Neural crest cell (in vitro differentiated cells): ENCODE measurements at regions not wholly inside any gene's neighbourhood (a gene's known extent, or its start where the extent isn't known, plus 50 kb on each side); places are given as distances from the start of the nearest gene placed in this dataset.

Source experiments
- DNase-seq: peaks from one replicate; pipeline ENCODE4 v3.0.0; 2021; ENCODE audit warnings: low read depth, mixed read lengths, low spot score
- H3K27ac Mint-ChIP-seq: one replicate; pipeline ENCODE4 v1.8.0; 2021; ENCODE audit warnings: mild to moderate bottlenecking, mixed read lengths; ENCODE audit not compliant: unreplicated experiment
- H3K27me3 Mint-ChIP-seq: 2 replicates; pipeline ENCODE4 v1.8.0; 2021; ENCODE audit warnings: low read depth, mild to moderate bottlenecking, mixed read lengths
- H3K36me3 Mint-ChIP-seq: 2 replicates; pipeline ENCODE4 v1.8.0; 2021; ENCODE audit warnings: low read depth, mild to moderate bottlenecking, mixed read lengths
- H3K4me1 Mint-ChIP-seq: 2 replicates; pipeline ENCODE4 v1.8.0; 2021; ENCODE audit warnings: mixed read lengths
- H3K4me3 Mint-ChIP-seq: one replicate; pipeline ENCODE4 v1.8.0; 2021; ENCODE audit warnings: mild to moderate bottlenecking, mixed read lengths
- H3K9me3 Mint-ChIP-seq: 2 replicates; pipeline ENCODE4 v1.8.0; 2021; ENCODE audit warnings: mixed read lengths
- TF ChIP-seq, protein P1 (sequence below): fragments of 200-600 bp; sonication (generic); conservative IDR thresholded peaks from 2 replicates; pipeline ENCODE4 v1.5.0; 2021; ENCODE audit warnings: antibody characterized with exemption, mild to moderate bottlenecking

DNA sequence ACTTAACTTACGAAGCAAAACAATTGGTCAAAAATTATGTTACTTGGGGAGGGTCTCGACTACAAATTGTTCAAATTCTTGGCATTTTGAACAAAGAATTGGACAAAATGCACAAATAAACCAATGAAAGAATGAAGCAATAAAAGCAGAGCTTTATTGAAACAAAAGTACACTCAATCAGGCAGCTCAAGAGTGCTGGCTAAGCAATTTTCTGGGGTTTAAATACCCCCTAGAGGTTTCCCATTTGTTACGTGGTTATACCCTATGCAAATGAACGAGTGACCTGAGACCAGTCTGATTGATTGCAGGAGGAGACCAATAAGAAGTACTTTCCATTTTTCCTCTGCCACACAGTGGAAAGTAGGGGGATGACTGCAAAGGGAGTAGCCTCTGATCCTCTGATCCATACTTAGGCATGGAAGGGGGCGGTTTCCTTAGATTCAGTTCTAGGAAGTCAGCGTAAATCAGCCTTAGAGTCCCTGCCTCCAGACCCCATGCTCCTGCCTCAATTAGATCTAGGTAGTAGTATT is 228.6 kb downstream of the EFNB2 start:
- DNase-seq, result no peak
- H3K27ac Mint-ChIP-seq, result no peak overlapping the region
- H3K9me3 Mint-ChIP-seq, result peaks cover 9% of the 10 kb centered on the region
- H3K4me1 Mint-ChIP-seq, result no peaks in the 10 kb centered on the region
- no peak overlapping the region for H3K4me3 Mint-ChIP-seq
- no peaks in the 10 kb centered on the region for H3K27me3 Mint-ChIP-seq
- TF ChIP-seq, protein P1, sequence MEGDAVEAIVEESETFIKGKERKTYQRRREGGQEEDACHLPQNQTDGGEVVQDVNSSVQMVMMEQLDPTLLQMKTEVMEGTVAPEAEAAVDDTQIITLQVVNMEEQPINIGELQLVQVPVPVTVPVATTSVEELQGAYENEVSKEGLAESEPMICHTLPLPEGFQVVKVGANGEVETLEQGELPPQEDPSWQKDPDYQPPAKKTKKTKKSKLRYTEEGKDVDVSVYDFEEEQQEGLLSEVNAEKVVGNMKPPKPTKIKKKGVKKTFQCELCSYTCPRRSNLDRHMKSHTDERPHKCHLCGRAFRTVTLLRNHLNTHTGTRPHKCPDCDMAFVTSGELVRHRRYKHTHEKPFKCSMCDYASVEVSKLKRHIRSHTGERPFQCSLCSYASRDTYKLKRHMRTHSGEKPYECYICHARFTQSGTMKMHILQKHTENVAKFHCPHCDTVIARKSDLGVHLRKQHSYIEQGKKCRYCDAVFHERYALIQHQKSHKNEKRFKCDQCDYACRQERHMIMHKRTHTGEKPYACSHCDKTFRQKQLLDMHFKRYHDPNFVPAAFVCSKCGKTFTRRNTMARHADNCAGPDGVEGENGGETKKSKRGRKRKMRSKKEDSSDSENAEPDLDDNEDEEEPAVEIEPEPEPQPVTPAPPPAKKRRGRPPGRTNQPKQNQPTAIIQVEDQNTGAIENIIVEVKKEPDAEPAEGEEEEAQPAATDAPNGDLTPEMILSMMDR, result no peak
- H3K36me3 Mint-ChIP-seq, result peaks cover 13% of the 10 kb centered on the region

DNA sequence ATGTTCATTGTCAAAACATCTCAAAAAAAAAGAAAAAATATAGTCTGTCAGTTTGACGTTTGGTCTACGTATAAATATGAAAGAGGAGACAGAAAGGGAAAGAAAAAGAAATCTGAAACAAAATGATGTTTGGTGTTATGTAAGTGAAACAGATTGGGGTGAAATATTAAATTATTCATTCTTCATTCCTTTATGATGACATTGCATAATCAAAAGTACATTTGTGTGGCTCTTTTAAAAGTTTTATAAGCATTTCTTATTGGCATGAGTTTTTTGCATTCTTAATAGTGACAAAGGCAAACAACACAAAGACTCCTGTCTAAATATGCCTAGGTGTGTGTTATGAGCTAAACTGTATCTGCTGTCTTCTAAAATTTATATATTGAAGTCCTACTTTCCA is 232.6 kb downstream of the EFNB2 start:
- TF ChIP-seq, protein P1, result no peak
- no peak overlapping the region for H3K27ac Mint-ChIP-seq
- H3K4me1 Mint-ChIP-seq, result no peaks in the 10 kb centered on the region
- peaks cover 19% of the 10 kb centered on the region for H3K9me3 Mint-ChIP-seq
- H3K27me3 Mint-ChIP-seq, result no peaks in the 10 kb centered on the region
- no peak overlapping the region for H3K4me3 Mint-ChIP-seq
- H3K36me3 Mint-ChIP-seq, result peaks cover 13% of the 10 kb centered on the region
- no peak for DNase-seq

DNA sequence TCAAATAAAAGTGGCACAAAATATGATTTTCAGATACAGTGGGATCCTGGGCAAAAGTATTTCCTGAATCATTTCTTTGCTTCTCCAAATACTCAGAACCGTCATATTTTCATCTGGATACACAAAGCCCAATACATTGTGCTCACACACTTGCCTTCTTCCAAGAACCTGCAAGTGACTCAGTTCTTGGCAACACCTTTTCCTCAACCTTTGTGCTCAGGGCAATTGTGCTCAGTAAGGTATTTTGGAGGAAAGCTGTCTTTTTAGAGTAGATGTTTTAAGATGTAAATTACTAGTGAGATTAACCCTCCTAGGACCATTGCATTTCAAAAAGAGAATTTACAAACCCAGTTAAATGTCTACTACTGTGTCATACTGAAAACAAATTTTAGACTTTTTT is 233.5 kb downstream of the EFNB2 start:
- Mint-ChIP-seq H3K4me1 (no peaks in the 10 kb centered on the region), H3K9me3 (peaks cover 14% of the 10 kb centered on the region), H3K27me3 (no peaks in the 10 kb centered on the region), H3K4me3 (no peak overlapping the region), H3K27ac (no peak overlapping the region), H3K36me3 (peaks cover 7% of the 10 kb centered on the region)
- DNase-seq, result no peak
- TF ChIP-seq, protein P1, result no peak

DNA sequence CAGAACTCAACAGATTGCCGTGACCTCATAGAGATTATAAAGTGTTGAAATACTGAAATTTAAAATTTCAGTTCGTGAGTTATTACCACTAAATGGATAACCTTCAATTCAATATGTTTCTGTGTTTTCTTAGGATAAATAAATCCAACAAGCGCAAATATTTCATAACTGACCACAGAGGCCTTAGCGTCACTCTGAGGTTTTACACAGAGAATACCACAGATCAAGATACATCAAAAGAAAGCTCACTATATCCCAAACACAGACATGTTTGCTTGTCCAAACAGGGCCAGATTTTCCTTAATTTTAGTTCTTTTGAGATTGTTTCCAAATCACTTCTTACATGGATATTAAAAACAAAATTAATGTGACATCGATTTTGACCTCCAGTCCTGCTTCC is 235.8 kb downstream of the EFNB2 start:
- Mint-ChIP-seq H3K27ac (no peak overlapping the region), H3K4me3 (no peak overlapping the region), H3K27me3 (no peaks in the 10 kb centered on the region), H3K4me1 (no peaks in the 10 kb centered on the region), H3K9me3 (peaks cover 12% of the 10 kb centered on the region), H3K36me3 (peaks cover 5% of the 10 kb centered on the region)
- TF ChIP-seq, protein P1, result no peak
- no peak for DNase-seq

DNA sequence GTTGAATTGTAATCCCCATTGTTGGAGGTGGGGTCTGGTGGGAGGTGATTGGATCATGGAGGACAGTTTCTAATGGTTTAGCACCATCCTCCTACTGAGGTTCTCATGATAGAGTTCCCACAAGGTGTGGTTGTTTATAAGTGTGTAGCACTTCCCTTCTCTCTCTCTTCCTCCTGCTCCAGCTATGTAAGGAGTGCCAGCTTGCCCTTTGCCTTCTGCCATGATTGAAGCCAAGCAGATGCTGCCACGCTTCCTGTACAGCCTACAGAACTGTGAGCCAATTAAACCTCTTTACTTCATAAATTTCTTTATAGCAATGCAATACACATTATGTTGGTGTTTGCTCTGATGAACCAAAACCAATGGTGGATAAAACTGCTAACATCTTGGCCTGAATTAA is 238.2 kb downstream of the EFNB2 start:
- TF ChIP-seq, protein P1, result no peak
- Mint-ChIP-seq H3K9me3 (peaks cover 10% of the 10 kb centered on the region), H3K4me3 (no peak overlapping the region), H3K27ac (no peak overlapping the region), H3K4me1 (no peaks in the 10 kb centered on the region), H3K36me3 (peaks cover 2% of the 10 kb centered on the region), H3K27me3 (no peaks in the 10 kb centered on the region)
- no peak for DNase-seq

DNA sequence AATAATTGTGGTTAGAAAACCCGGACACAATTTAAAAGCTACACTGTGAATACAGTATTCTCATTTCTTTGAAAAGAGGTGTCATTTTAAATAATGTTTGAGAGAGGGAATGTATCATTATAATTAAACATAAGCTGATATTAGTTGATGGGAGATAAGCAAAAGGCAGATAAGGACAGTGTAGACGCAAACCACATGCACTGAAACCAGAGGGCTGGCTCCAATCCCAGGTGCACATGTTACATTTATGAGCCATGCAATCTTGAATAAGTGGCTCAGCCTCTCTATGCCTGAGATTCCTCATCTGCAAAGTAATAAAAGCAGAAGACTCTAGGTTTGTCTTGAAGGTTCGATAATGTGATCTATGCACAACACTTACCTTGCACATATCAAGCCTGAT is 238.7 kb downstream of the EFNB2 start:
- TF ChIP-seq, protein P1, result no peak
- H3K27me3 Mint-ChIP-seq, result no peaks in the 10 kb centered on the region
- DNase-seq, result no peak
- H3K9me3 Mint-ChIP-seq, result peaks cover 9% of the 10 kb centered on the region
- peaks cover 2% of the 10 kb centered on the region for H3K36me3 Mint-ChIP-seq
- H3K4me1 Mint-ChIP-seq, result no peaks in the 10 kb centered on the region
- H3K27ac Mint-ChIP-seq, result no peak overlapping the region
- no peak overlapping the region for H3K4me3 Mint-ChIP-seq
